ENCODE measurements at regions not wholly inside any gene's neighbourhood (a gene's known extent, or its start where the extent isn't known, plus 50 kb on each side); places are given as distances from the start of the nearest gene placed in this dataset.

DNA sequence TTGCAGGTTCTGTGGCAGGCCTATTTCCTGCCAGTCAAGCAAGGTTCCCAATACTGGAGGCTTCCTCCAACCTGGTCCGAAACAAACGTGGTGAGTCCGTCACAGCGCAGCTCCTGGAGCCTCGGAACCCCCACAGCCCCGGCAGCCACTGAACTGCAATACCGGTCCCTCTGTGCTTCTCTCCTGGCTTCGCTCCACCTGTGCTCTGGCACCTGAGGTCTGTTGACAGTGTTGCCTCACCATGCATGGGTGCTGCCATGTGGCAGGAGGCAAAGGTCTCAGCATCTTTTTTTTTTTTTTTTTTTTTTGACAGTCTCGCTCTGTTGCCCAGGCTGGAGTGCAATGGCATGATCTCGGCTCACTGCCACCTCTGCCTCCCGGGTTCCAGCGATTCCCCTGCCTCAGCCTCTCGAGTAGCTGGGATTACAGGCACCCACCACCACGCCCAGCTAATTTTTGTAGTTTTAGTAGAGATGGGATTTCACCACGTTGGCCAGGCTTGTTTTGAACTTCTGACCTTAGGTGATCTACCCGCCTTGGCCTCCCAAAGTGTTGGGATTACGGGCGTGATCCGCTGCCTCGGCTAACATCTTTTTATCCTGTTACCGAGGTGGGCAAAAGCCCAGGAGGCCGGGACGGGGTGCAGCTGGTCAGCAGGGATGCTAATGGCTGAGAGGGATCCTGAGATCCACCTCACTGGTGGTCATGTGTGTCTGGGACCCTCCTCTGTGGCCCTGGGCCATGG is 57.1 kb upstream of the RNU6ATAC start:
- 0 out of 2 replicates have a peak, but pooled peaks cover 2% of the 10 kb centered on the region for H3K4me1 ChIP-seq (ENCODE audit: control insufficient read depth, insufficient read depth, low read length)
- WGBS (ENCODE audit: insufficient coverage, insufficient read length) = no CpG with 5 or more reads among the region's 23 CpGs

GRCh38 chr9:134222018-134222573 is 57.7 kb upstream of the RNU6ATAC start:
- Histone ChIP-seq H3K36me3 (ENCODE audit: control insufficient read depth, insufficient read depth, low read length) (no peaks in the 10 kb centered on the region), H3K4me1 (ENCODE audit: control insufficient read depth, insufficient read depth, low read length) (0 out of 2 replicates have a peak, but pooled peaks cover 2% of the 10 kb centered on the region), H3K9me3 (ENCODE audit: control insufficient read depth, insufficient read depth, low read length) (no peaks in the 10 kb centered on the region), H3K27me3 (ENCODE audit: control insufficient read depth, insufficient read depth, low read length) (no peaks in the 10 kb centered on the region), H3K27ac (ENCODE audit: low read length) (no peak overlapping the region), H3K4me3 (ENCODE audit: low read length) (no peak overlapping the region)
- DNase-seq (ENCODE audit: low read depth, low spot score) = no peak
- no CpG with 5 or more reads among the region's 12 CpGs for WGBS (ENCODE audit: insufficient coverage, insufficient read length)

More for the DNA sequence above, 57.1 kb upstream of the RNU6ATAC start:
- no peak overlapping the region for H3K27ac ChIP-seq (ENCODE audit: low read length)
- H3K9me3 ChIP-seq (ENCODE audit: control insufficient read depth, insufficient read depth, low read length) = no peaks in the 10 kb centered on the region
- no peaks in the 10 kb centered on the region for H3K36me3 ChIP-seq (ENCODE audit: control insufficient read depth, insufficient read depth, low read length)
- DNase-seq (ENCODE audit: low read depth, low spot score) = no peak
- H3K27me3 ChIP-seq (ENCODE audit: control insufficient read depth, insufficient read depth, low read length) = no peaks in the 10 kb centered on the region
- H3K4me3 ChIP-seq (ENCODE audit: low read length) = no peak overlapping the region

DNA sequence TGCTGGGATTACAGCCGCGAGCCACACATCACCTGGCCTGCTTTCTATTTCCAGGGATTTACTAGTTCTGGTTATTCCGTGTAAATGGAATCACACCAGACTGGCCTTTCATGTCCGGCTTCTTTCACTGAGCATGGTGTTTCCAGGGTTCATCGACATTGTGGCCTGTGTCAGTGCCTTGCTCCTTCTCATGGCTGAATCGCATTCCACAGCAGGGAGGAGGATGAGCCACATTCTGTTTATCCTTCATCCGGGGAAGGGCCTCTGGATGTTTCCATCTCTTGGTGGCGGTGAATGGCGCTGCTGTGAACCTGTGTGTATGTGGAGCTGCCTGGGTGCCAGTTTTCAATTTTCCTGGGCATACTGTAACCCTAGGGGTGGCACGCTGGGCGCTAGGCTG is 58.7 kb upstream of the RNU6ATAC start:
- H3K4me1 ChIP-seq (ENCODE audit: control insufficient read depth, insufficient read depth, low read length) = 0 out of 2 replicates have a peak, but pooled peaks cover 3% of the 10 kb centered on the region
- DNase-seq (ENCODE audit: low read depth, low spot score) = no peak
- H3K27me3 ChIP-seq (ENCODE audit: control insufficient read depth, insufficient read depth, low read length) = no peaks in the 10 kb centered on the region

DNA sequence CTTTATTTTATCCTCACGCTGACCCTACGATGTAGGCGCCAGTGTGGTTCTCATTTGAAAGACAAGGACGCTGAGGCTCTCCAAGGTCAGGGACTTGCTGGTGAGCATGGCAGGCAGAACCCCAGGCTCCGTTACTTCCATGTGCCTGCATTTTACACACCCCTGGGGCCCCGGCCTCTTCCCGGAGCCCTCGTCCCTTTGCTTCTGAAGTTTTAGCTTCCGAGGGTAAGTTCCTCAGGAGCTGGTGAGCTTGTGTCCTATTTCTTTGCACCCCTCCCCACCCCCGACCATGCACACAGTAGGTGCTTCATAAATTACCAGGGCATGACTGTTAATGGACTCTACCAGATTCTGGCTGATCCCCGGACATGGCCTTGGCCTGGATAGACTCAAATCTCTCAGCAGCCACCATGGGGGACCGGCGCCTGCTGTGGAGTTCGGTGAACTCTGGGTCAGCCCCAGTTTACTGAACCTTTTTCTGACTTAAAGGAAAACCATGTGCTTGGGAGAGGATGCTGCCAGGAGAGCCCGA is 59.3 kb upstream of the RNU6ATAC start:
- no peaks in the 10 kb centered on the region for H3K9me3 ChIP-seq (ENCODE audit: control insufficient read depth, insufficient read depth, low read length)
- no peak for DNase-seq (ENCODE audit: low read depth, low spot score)
- WGBS (ENCODE audit: insufficient coverage, insufficient read length) = no CpG with 5 or more reads among the region's 15 CpGs
- no peaks in the 10 kb centered on the region for H3K27me3 ChIP-seq (ENCODE audit: control insufficient read depth, insufficient read depth, low read length)
- H3K4me3 ChIP-seq (ENCODE audit: low read length) = no peak overlapping the region
- H3K36me3 ChIP-seq (ENCODE audit: control insufficient read depth, insufficient read depth, low read length) = no peaks in the 10 kb centered on the region
- no peak overlapping the region for H3K27ac ChIP-seq (ENCODE audit: low read length)
- 0 out of 2 replicates have a peak, but pooled peaks cover 3% of the 10 kb centered on the region for H3K4me1 ChIP-seq (ENCODE audit: control insufficient read depth, insufficient read depth, low read length)

More for the DNA sequence above, 58.7 kb upstream of the RNU6ATAC start:
- no peaks in the 10 kb centered on the region for H3K9me3 ChIP-seq (ENCODE audit: control insufficient read depth, insufficient read depth, low read length)
- no peak overlapping the region for H3K27ac ChIP-seq (ENCODE audit: low read length)
- no peaks in the 10 kb centered on the region for H3K36me3 ChIP-seq (ENCODE audit: control insufficient read depth, insufficient read depth, low read length)
- no CpG with 5 or more reads among the region's 11 CpGs for WGBS (ENCODE audit: insufficient coverage, insufficient read length)
- H3K4me3 ChIP-seq (ENCODE audit: low read length) = no peak overlapping the region

- no CpG with 5 or more reads among the region's 9 CpGs for WGBS (ENCODE audit: insufficient coverage, insufficient read length)
- 0 out of 2 replicates have a peak, but pooled peaks cover 3% of the 10 kb centered on the region for H3K4me1 ChIP-seq (ENCODE audit: control insufficient read depth, insufficient read depth, low read length)
- H3K27me3 ChIP-seq (ENCODE audit: control insufficient read depth, insufficient read depth, low read length) = no peaks in the 10 kb centered on the region
- H3K27ac ChIP-seq (ENCODE audit: low read length) = no peak overlapping the region
- H3K9me3 ChIP-seq (ENCODE audit: control insufficient read depth, insufficient read depth, low read length) = no peaks in the 10 kb centered on the region
- no peaks in the 10 kb centered on the region for H3K36me3 ChIP-seq (ENCODE audit: control insufficient read depth, insufficient read depth, low read length)
- DNase-seq (ENCODE audit: low read depth, low spot score) = no peak
- no peak overlapping the region for H3K4me3 ChIP-seq (ENCODE audit: low read length)
Measured at GRCh38 chr9:134224127-134224526, 59.8 kb upstream of the RNU6ATAC start.

- Histone ChIP-seq H3K27ac (ENCODE audit: low read length) (no peak overlapping the region), H3K36me3 (ENCODE audit: control insufficient read depth, insufficient read depth, low read length) (no peaks in the 10 kb centered on the region), H3K27me3 (ENCODE audit: control insufficient read depth, insufficient read depth, low read length) (no peaks in the 10 kb centered on the region), H3K4me3 (ENCODE audit: low read length) (no peak overlapping the region), H3K4me1 (ENCODE audit: control insufficient read depth, insufficient read depth, low read length) (0 out of 2 replicates have a peak, but pooled peaks cover 3% of the 10 kb centered on the region), H3K9me3 (ENCODE audit: control insufficient read depth, insufficient read depth, low read length) (no peaks in the 10 kb centered on the region)
- WGBS (ENCODE audit: insufficient coverage, insufficient read length) = no CpG with 5 or more reads among the region's 9 CpGs
- DNase-seq (ENCODE audit: low read depth, low spot score) = no peak
Measured at GRCh38 chr9:134224567-134225093, 60.3 kb upstream of the RNU6ATAC start.

- H3K4me3 ChIP-seq (ENCODE audit: low read length) = no peak overlapping the region
- DNase-seq (ENCODE audit: low read depth, low spot score) = no peak
- 0 out of 2 replicates have a peak, but pooled peaks cover 3% of the 10 kb centered on the region for H3K4me1 ChIP-seq (ENCODE audit: control insufficient read depth, insufficient read depth, low read length)
- no peaks in the 10 kb centered on the region for H3K36me3 ChIP-seq (ENCODE audit: control insufficient read depth, insufficient read depth, low read length)
- no peaks in the 10 kb centered on the region for H3K27me3 ChIP-seq (ENCODE audit: control insufficient read depth, insufficient read depth, low read length)
- WGBS (ENCODE audit: insufficient coverage, insufficient read length) = no CpG with 5 or more reads among the region's 8 CpGs
- no peak overlapping the region for H3K27ac ChIP-seq (ENCODE audit: low read length)
- H3K9me3 ChIP-seq (ENCODE audit: control insufficient read depth, insufficient read depth, low read length) = no peaks in the 10 kb centered on the region
Measured at GRCh38 chr9:134225186-134225585, 60.8 kb upstream of the RNU6ATAC start.

DNA sequence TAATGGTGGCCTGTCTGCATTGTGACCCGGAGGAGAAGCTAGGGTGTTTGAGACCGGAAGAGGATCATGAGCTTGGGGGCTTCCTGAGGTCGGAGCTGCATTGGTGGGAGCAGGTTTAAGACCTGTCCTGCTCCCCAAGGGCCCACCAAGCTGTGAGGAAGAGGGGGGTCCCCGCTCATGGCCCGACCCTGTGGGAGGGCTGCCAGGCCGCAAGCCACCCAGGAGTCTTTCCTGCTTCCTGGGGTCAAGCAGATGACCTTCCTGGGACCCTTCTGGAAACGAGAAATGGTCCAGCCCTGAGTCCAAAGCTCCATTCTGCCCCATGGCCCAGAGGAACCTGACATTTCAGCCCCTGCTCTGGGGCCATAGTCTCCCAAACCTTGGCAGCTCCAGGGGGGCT is 61.5 kb upstream of the RNU6ATAC start:
- H3K27me3 ChIP-seq (ENCODE audit: control insufficient read depth, insufficient read depth, low read length) = no peaks in the 10 kb centered on the region
- no peak for DNase-seq (ENCODE audit: low read depth, low spot score)
- H3K36me3 ChIP-seq (ENCODE audit: control insufficient read depth, insufficient read depth, low read length) = no peaks in the 10 kb centered on the region
- H3K9me3 ChIP-seq (ENCODE audit: control insufficient read depth, insufficient read depth, low read length) = no peaks in the 10 kb centered on the region
- no peak overlapping the region for H3K4me3 ChIP-seq (ENCODE audit: low read length)
- WGBS (ENCODE audit: insufficient coverage, insufficient read length) = no CpG with 5 or more reads among the region's 7 CpGs
- H3K4me1 ChIP-seq (ENCODE audit: control insufficient read depth, insufficient read depth, low read length) = 0 out of 2 replicates have a peak, but pooled peaks cover 3% of the 10 kb centered on the region
- no peak overlapping the region for H3K27ac ChIP-seq (ENCODE audit: low read length)

DNA sequence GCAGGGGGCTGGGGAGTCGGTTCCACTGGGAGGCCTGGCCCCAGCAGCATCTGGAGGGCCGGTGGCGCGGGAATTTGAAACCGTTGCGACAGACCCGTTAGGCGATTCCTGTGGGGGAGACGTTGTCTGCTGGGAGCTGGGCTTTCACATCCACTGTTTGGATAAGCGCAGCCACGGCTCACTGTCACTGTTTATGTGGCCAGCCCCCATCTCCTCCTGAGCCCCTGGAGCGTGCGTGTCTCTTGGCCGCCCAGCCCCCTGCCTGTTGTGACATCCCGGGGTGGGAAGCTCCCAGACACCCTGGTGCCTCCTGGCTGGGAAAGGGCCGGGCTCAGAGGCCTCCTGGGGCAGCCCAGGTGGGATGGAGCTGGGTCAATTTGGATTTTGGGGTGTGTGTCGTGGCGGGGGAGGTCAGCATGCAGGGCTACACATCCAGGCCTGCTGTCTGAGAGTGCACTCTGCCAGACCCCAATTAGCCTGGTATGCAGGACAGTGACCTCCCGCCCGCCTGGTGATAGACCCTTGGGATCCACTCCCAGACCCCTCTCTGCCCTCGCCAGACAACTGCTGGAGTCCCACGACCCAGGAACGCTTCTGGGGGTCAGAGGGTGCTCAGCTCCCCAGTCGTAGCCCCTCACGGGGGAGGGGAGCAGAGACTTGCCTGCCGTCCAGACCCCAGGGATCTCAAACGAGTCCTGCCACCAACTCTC is 62.0 kb upstream of the RNU6ATAC start:
- Histone ChIP-seq H3K27ac (ENCODE audit: low read length) (no peak overlapping the region), H3K4me1 (ENCODE audit: control insufficient read depth, insufficient read depth, low read length) (0 out of 2 replicates have a peak, but pooled peaks cover 3% of the 10 kb centered on the region), H3K36me3 (ENCODE audit: control insufficient read depth, insufficient read depth, low read length) (no peaks in the 10 kb centered on the region), H3K9me3 (ENCODE audit: control insufficient read depth, insufficient read depth, low read length) (no peaks in the 10 kb centered on the region), H3K4me3 (ENCODE audit: low read length) (no peak overlapping the region), H3K27me3 (ENCODE audit: control insufficient read depth, insufficient read depth, low read length) (no peaks in the 10 kb centered on the region)
- no CpG with 5 or more reads among the region's 27 CpGs for WGBS (ENCODE audit: insufficient coverage, insufficient read length)
- no peak for DNase-seq (ENCODE audit: low read depth, low spot score)
